ENCODE measurements at regions not wholly inside any gene's neighbourhood (a gene's known extent, or its start where the extent isn't known, plus 50 kb on each side); places are given as distances from the start of the nearest gene placed in this dataset.
"Not testable (repeated sequence)": the region's sequence is repeated elsewhere in the genome, so short reads cannot be mapped to it uniquely, and the experiment has no call there.

- not testable (repeated sequence) for TF ChIP-seq CTCF (IDR thresholded peaks at IDR 0.05 in 4 of 5, conservative IDR thresholded peaks at IDR 0.05 in 1 of 5); POLR2A (IDR thresholded peaks at IDR 0.05)
These were observed 143.3 kb downstream of the AVL9 start for GRCh38 chr7:32638479-32639121.

Measured in gastrocnemius medialis (tissue), 4 donors.